ENCODE measurements at regions not wholly inside any gene's neighbourhood (a gene's known extent, or its start where the extent isn't known, plus 50 kb on each side); places are given as distances from the start of the nearest gene placed in this dataset.

GRCh38 chr4:106766519-106766918 lies 269.6 kb downstream of the DKK2 start:
- Histone ChIP-seq H3K4me1 (peaks cover 0 to 2% of the 10 kb centered on the region in 2 donors), H3K27me3 (no peaks in the 10 kb centered on the region), H3K9me3 (peaks cover 0 to 10% of the 10 kb centered on the region in 2 donors), H3K27ac (no peak overlapping the region), H3K36me3 (no peaks in the 10 kb centered on the region), H3K4me3 (no peak overlapping the region)
- no peak for TF ChIP-seq CTCF (IDR thresholded peaks at IDR 0.05)
- DNase-seq (ENCODE audit: low spot score in 2 of 2): no peak
- intact Hi-C loops (cut with DNase I): no loop called here

DNA sequence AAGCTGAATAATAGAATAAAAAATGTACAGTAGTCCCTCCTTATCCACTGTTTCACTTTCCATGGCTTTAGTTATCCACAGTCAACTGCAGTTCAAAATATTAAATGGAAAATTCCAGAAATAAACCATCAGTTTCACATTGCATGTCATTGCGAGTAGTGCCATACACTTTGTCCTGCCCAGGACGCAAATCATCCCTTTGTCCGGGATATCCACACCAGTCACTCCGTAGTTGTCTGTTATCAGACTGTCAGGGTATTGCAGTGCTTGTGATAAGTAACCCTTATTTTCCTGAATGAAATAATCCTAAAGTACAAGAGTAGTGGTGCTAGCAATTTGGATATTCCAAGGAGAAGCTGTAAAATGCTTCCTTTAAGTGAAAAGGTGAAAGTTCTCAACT lies 271.3 kb downstream of the DKK2 start:
- intact Hi-C loops (cut with DNase I): no loop called here
- TF ChIP-seq CTCF (IDR thresholded peaks at IDR 0.05): no peak
- no peak overlapping the region for H3K27ac ChIP-seq
- peaks cover 0 to 2% of the 10 kb centered on the region in 2 donors for H3K4me1 ChIP-seq
- H3K27me3 ChIP-seq: no peaks in the 10 kb centered on the region
- H3K36me3 ChIP-seq: no peaks in the 10 kb centered on the region
- H3K9me3 ChIP-seq: peaks cover 0 to 10% of the 10 kb centered on the region in 2 donors
- H3K4me3 ChIP-seq: no peak overlapping the region
- DNase-seq (ENCODE audit: low spot score in 2 of 2): no peak

DNA sequence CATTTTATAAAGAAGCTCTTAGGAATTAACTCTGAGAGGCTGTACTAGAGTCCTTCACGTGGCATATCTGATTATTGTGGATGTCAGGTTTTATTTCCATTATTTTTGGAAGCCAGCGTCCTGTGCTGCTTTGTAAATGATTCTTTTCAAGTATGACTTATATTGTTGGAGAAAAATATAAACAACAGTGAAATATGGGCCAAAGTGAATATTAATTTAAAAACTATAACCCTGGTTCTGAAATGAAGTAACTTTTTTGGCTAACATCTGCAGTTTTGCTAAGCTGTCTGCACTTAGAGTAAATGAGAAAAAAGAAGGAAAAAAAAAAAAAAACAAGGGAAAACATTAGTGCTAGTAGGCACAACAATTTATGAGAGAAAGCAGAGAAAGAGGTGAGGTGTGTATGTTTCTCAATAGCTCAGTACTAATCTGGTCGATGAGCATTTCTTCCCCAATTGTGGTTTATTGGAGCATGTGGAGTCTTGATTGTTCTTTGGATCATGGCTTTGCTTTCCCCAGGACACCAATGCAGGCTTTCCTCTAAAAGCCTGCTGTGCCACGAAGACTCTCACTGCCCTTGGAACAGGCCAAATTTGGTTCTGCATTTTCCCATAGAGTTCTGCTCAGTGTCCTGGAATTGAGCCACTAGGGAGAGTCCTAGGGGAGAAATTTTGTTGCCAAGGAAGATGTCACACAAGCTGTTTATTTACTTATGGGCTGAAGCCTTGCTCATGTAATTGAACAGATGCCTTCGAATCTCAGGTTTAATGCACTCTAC lies 273.3 kb downstream of the DKK2 start:
- no peak overlapping the region for H3K27ac ChIP-seq
- no peak overlapping the region for H3K4me3 ChIP-seq
- no peaks in the 10 kb centered on the region for H3K36me3 ChIP-seq
- H3K9me3 ChIP-seq: no peaks in the 10 kb centered on the region
- H3K27me3 ChIP-seq: no peaks in the 10 kb centered on the region
- peaks cover 0 to 2% of the 10 kb centered on the region in 2 donors for H3K4me1 ChIP-seq
- intact Hi-C loops (cut with DNase I): no loop called here
- TF ChIP-seq CTCF (IDR thresholded peaks at IDR 0.05): no peak
- DNase-seq (ENCODE audit: low spot score in 2 of 2): no peak

DNA sequence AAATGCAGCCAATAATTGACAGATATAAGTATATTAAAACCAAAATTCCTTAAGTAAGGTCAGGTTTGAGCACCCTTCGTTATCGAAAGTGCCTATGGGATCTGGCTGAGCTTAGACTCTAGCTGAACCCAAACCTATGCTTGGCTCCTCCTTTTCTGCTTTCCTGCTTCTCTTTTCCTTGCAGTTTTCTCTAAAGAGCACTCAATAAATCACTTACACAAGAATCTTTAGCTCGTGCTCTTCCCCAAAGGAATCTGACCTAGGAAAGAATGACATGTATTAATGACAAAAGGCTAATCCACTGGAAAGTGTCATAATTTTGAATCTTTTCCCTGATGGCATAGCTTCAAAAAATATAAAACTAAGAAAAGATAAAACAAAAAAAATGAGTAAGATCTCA lies 282.7 kb downstream of the DKK2 start:
- Histone ChIP-seq H3K4me1 (no peaks in the 10 kb centered on the region), H3K27ac (no peak overlapping the region), H3K9me3 (no peaks in the 10 kb centered on the region), H3K36me3 (no peaks in the 10 kb centered on the region), H3K4me3 (no peak overlapping the region), H3K27me3 (no peaks in the 10 kb centered on the region)
- TF ChIP-seq CTCF (IDR thresholded peaks at IDR 0.05): no peak
- DNase-seq (ENCODE audit: low spot score in 2 of 2): no peak
- intact Hi-C loops (cut with DNase I): no loop called here

DNA sequence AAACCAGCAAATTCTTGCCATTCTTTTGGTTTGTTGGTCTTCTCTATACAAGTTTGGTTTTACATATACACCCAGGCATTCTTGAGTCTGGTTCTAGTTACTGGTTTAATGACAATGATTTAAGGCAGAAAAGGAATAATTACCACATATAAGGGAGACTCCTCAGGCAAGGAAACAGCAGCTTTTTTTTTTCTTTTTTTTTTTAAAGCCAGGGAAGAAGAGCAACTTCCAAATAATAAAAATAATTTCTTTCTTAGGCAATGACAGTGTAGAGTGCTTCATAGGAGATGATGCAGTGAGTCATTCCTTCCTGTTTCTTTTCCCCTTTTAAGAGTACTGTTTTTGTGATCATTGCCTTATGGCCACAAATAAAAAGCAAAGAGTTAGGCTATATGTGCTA lies 289.7 kb downstream of the DKK2 start:
- H3K36me3 ChIP-seq: no peaks in the 10 kb centered on the region
- no peaks in the 10 kb centered on the region for H3K4me1 ChIP-seq
- no peak overlapping the region for H3K4me3 ChIP-seq
- no peak for TF ChIP-seq CTCF (IDR thresholded peaks at IDR 0.05)
- intact Hi-C loops (cut with DNase I): no loop called here
- H3K9me3 ChIP-seq: no peaks in the 10 kb centered on the region
- H3K27ac ChIP-seq: no peak overlapping the region
- no peak for DNase-seq (ENCODE audit: low spot score in 2 of 2)
- H3K27me3 ChIP-seq: no peaks in the 10 kb centered on the region

Measured in ascending aorta (tissue), 2 donors.